NAMALWA (cell line): ENCODE measurements at regions not wholly inside any gene's neighbourhood (a gene's known extent, or its start where the extent isn't known, plus 50 kb on each side); places are given as distances from the start of the nearest gene placed in this dataset.
"Not testable (repeated sequence)": the region's sequence is repeated elsewhere in the genome, so short reads cannot be mapped to it uniquely, and the experiment has no call there.

Experiments
- DNase-seq: peaks from one replicate; pipeline ENCODE4 v3.0.0-alpha.2; 2015; ENCODE audit warnings: low spot score

- DNase-seq: no peak
These were observed 248.7 kb downstream of the CD83 start for GRCh38 chr6:14366315-14366714.

- DNase-seq: no peak
These were observed 249.3 kb downstream of the CD83 start for GRCh38 chr6:14366872-14367271.

GRCh38 chr6:14367296-14367695 is 249.7 kb downstream of the CD83 start:
- no peak for DNase-seq

GRCh38 chr6:14369717-14370116 is 252.1 kb downstream of the CD83 start:
- DNase-seq: no peak

- DNase-seq: peak; percentile 19
These were observed 254.0 kb downstream of the CD83 start for GRCh38 chr6:14371530-14371929.

- DNase-seq: no peak
These were observed 255.3 kb downstream of the CD83 start for GRCh38 chr6:14372734-14373489.

GRCh38 chr6:14373648-14374437 is 256.3 kb downstream of the CD83 start:
- no peak for DNase-seq

GRCh38 chr6:14375930-14376329 is 258.4 kb downstream of the CD83 start:
- no peak for DNase-seq

GRCh38 chr6:14379568-14379967 is 262.0 kb downstream of the CD83 start:
- DNase-seq: no peak

GRCh38 chr6:14380086-14380820 is 262.7 kb downstream of the CD83 start:
- DNase-seq: no peak

- no peak for DNase-seq
These were observed 263.6 kb downstream of the CD83 start for GRCh38 chr6:14380901-14381828.

- peak; percentile 3 for DNase-seq
These were observed 264.5 kb downstream of the CD83 start for GRCh38 chr6:14381829-14382677.

GRCh38 chr6:14382678-14383236 is 265.2 kb downstream of the CD83 start:
- DNase-seq: no peak

- DNase-seq: no peak
These were observed 266.0 kb downstream of the CD83 start for GRCh38 chr6:14383393-14384174.

- no peak for DNase-seq
These were observed 266.8 kb downstream of the CD83 start for GRCh38 chr6:14384175-14384949.

- DNase-seq: no peak
These were observed 268.7 kb downstream of the CD83 start for GRCh38 chr6:14386263-14386662.

- DNase-seq: no peak
These were observed 269.1 kb downstream of the CD83 start for GRCh38 chr6:14386668-14387067.

GRCh38 chr6:14388371-14388770 is 270.8 kb downstream of the CD83 start:
- no peak for DNase-seq

- not testable (repeated sequence) for DNase-seq
These were observed 272.2 kb downstream of the CD83 start for GRCh38 chr6:14389776-14390175.
